ENCODE measurements at regions not wholly inside any gene's neighbourhood (a gene's known extent, or its start where the extent isn't known, plus 50 kb on each side); places are given as distances from the start of the nearest gene placed in this dataset.
A peak's percentile ranks its signal among the peaks of the same experiment; 100 is the strongest.

DNA sequence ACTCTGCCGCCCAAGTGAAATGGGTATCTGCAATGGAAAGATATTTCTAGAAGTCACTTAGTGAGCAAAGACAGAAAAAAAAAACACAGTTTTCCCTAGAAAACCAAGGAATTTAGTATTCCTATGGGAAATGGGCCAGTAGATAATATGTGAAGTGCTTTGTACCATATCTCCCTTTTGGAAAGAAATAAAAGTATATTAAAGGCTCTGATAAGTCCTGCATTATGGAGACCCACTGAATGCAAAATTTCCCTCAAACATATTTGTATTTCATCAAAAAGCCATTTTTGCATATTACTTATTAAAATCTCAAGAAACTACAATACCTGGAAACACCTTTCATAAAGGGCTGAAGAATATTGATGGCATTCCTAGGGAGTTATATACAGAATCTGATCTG is 51.6 kb upstream of the DYNLRB2 start:
- no peak for DNase-seq

DNA sequence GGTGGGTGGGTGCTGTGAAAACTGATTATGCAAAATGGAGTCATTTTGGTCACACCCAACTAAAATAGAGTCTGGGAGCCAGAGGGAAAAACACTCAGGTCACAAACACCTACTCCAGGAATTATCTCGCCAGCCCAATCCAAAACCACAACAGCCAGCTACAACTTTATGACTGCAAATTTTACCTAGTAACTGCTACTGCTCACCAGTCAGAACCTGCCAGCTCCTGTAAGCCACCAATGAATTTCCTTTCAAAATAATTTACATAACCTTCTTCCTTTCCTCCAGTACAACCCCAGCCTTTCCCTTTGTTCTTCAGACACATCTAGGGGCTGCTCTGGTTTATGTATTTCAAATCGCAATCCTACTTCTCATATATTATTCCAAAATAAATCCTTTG is 52.6 kb upstream of the DYNLRB2 start:
- no peak for DNase-seq

DNA sequence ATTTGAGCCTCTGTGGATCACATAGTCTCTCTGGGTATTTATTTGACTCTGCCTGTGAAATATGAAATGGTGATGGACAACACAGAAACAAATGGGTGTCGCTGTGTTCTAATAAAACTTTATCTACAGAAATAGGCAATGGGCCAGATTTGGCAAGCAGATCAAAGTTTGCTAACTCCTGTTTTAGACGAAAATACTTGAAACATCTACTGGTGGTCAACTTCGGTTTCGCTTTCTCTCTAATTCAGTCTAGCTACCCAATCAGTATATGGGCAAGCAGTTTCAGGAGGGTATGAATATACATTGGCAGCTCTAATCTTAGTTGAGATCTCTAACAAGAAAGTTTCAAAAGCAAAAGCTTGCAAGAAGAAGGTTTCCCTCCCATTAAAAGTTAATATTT is 60.1 kb upstream of the DYNLRB2 start:
- DNase-seq = no peak

DNA sequence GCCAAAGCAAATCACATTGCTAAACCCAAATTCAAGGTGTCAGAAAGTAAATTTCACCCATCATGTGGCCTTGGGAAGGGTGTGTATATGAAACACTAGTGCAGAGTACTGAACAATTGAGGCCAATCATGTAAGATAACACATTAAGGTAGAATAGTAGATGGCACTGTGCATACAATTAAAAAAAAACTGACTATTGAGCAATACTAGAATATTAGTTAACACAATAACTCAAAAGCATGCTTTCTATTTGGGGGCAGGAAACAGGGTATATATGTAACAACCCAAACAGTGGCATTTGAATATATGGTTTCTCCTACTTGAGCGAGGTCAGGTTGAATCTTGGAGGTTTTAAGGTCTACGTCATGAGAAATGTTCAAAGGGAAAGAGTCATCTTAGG is 63.0 kb upstream of the DYNLRB2 start:
- no peak for DNase-seq

DNA sequence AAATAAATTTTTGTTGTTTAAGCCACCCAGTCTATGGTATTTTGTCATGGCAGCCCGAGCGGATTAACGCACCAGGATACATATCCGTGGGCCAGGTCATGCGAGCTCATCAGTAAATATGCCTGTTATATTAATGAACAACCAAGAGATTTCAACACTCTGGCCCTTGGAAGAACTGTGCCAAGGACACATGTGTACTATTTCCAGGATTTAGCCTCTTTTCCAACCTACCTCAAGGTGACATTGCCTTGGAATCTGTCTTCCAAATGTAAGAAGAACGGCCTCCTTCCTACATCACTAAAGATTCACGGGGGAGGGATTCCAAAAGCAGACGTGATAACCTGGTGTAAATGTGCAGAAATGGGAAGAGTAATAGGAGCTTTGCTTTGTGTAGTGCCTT is 72.8 kb upstream of the DYNLRB2 start:
- no peak for DNase-seq

DNA sequence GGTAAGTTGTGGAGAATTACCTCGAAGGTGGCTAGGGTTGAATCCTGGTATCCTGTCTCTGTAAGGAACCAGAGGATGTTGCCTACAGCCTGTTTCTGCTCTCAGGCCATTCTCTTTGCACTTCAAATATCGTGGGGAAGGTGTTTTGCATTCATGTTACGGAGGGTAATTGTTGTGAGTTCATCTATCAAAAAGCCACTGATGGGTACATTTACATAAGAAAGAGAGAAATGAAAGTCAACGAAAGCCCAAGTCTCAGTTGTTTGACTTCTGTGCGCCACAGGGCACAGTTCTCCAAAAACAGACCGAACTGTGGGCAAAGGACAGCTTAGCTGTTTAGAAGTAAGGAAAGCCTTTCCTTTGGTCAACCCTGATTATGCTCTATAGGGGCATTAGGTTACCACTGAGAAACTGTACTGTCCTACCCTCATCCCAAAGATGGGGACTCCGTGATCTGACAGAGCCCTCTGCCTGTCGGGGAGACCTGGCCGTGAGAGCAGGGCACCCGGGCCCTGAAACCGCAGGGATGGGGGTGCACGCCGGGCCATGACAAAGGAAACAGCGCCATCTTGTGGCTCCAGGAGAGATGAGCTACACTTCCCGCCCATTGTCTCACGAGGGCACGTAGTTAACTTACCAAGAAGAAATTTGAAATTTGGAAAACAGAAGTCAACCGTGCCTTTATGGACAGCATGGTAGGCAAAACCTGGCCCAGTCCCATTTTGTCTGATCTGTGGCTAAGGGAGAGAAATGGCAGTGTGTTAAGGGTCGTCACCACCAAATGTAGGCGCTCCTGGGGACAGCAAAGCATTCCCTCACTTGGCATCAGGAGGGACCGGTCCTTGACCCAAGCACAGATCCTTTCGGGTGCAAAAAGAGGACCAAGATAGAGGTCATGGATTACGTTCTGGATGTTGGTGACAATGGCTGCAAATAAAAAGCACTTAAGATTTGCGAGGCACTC is 74.5 kb upstream of the DYNLRB2 start:
- peak; percentile 80 for DNase-seq

DNA sequence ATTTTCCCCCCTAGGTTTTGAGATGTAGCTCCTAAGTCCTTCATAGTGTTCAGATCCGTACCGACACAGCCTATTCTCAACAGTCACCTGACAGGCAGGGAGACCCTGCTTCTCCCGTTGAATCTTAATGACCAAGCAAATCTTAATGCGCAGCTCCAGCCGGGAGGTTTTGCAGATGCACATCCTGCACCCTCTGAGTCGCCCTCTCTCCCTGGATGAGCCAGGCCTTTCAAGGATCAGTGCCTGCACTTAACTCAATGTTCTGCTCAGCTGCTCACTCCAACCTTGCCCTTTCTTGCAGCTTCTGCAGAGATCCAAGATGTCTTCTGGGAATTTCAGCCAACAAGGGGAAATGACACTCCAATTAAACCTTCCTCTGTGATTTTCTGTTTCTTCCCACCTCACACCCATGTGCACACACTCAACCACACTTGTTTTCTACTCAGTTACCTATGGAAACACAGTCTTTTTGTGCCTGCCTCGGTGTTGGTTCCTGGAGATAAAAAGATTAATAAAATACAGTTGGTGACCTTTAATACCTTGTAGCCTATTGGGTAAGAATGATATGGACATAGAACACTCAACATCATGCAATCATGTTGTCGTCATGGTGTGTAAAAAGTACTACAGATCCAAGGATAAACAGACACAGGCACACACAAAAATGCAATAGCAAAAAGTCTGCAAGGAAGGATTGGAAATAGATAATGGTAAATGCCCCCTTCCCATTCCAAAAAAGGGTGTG is 76.9 kb upstream of the DYNLRB2 start:
- DNase-seq = no peak

DNA sequence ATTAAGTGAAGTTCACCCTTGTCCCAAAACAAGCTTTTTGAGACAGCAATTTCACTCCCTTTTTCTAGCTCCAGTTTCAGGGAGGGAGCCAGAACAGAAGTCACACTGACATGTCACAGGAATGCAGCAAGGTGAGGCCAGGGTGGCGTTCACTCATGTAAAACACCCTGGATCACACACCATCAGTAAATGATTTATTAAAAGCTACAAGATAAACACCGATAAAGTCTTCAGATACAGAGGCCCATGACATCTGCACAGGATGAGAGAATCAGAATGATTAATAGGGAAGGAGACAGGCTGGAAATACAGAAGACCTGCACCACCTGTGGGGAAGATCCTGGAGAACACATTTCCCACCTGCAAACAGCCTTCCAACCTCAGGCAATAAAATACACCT is 77.5 kb upstream of the DYNLRB2 start:
- DNase-seq = no peak

DNA sequence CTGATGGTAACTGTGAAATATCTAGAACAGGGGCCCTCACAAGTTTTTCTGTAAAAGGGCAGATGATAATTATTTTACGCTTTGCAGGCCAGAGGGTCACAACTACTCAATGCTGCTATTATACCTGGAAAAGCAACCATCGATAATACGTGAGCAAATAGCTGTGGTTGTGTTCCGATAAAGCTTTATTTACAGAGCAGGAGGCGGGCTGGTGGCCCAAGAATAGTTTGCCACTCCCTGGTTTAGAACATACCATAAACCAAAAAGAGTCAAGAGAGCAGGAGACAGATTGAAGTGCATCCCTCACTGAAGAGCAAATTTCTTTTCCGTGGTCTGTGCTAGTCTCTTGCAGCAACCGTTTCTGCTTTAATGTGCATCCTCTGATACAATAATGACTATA is 77.9 kb upstream of the DYNLRB2 start:
- no peak for DNase-seq

DNA sequence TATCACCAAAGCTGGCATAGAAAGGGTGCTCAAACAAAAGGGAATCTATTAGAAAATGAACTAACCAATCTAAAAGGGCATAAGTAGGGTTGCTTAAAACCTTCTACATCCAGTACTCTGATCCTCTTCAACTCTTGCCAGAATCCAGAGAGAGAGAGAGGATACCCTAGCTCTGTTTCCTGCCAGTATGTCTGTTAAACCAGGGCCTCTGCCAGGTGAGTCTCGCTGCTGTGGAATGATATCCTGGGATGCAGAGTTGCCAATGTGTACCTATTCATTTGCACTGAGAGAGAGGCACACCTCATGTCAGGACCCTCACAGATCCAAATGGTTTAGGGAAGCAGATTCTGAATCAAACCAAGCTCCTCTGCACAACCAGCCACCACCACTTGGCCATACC is 79.8 kb upstream of the DYNLRB2 start:
- no peak for DNase-seq

DNA sequence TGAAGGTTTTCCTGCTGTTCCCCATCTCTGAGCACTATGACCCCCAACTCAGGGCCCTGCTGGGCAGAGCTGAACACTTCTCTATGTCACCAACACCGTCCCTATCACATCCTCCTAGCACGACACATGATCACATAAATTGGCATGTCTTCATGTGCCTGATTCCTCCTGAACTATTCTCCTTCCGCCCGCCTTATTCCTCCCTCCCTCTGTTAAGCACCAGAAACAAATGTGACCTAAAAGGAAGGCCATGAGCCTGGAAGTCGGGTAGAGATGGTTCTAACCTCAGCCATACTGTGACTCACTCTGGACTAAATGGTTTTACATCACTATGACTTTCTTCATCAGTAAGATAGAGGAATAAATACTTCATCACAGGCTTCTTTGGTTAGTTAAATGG is 80.8 kb upstream of the DYNLRB2 start:
- no peak for DNase-seq

DNA sequence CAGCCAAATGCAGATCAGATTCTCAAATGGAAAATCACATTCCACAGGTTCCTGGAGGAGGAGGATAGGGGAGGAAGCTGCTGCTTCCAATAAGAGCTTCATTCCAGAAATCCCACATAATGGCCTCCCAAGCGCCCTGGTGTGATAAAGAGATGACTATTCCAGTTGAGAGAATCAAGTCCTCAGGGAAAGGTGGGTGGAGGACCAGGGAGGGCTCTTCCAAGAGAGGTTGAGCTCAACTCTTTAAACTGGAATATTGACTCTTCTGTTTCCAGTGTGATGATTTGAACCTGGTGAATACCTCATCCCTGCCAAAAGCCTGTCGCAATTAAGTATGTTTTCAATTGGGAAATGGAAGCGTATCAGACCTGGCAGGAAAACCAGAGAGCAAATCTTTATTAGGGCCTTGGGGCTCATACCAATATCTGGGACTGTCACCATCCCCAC is 81.4 kb upstream of the DYNLRB2 start:
- DNase-seq = peak; percentile 73

DNA sequence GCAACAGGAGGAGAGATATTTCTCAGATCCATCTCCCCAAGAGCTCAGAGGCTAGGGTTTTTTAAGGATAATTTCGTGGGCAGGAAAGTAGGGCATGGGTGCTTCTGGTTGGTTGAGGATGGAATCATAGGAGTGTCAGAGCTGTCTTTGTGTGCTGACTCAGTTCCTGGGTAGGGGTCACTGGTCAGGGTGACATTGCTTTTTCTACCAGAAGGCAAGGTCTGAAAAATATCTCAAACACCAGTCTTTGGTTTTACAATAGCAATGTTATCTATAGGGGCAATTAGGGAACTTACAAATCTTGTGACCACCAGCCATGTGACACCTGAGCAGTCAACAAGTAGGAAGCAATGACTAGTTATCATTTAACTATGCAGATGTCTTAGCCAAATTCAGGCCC is 82.9 kb upstream of the DYNLRB2 start:
- DNase-seq = no peak

DNA sequence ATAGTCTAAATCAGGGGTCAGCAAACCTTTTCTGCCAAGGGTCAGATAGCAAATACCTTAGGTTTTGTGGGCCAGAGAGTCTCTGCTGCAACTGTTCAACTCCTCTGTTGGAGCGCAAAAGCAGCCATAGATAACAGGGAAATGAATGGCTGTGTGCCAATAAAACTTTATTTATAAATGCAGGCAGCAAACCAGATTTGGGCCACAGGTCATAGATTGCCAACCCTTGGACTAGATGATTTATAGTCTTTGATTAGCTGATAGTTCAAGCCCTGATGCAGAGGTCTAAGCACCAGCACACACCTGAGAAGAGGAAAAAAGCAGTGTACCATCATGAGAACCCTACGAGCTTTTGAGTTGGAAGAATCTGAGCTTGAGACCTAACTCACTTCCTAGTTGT is 86.0 kb upstream of the DYNLRB2 start:
- no peak for DNase-seq

DNA sequence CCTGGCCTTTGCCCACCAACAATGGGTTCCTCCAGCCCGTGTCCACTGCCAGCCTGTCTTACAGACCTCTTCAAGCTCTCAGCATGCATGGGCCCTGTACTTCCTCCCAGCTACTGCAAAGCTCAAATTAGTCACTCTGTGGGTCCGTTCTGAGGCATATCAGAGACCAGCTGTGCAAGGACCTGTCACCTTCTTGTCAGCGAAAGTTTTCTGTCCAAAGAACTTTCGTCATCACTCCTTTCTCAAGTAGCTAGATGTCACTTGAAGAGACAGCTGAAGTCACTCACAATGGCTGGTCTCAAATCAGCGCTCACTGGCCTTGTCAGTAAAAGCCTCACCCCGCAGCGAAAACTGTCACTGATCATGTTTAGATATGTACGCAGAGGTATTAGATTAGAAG is 91.4 kb upstream of the DYNLRB2 start:
- no peak for DNase-seq

DNA sequence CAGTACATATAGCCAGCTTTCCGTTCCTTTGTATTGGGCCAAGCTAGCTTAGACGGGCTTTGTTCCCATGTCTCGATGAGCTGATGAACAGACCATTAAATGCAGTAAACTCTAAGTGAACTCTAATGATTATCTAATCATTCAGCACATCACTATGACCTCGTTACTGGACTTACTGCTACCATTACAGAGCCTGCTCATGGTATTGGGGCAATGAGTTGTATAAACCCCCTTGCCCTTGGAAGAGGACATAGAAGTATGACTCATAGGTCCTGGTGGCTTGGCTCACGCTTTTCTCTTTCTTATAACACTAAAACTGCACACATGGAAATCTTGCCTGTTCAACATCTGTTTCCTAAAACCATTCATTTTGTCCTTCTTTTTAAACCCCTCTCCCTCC is 93.6 kb upstream of the DYNLRB2 start:
- DNase-seq = no peak

DNA sequence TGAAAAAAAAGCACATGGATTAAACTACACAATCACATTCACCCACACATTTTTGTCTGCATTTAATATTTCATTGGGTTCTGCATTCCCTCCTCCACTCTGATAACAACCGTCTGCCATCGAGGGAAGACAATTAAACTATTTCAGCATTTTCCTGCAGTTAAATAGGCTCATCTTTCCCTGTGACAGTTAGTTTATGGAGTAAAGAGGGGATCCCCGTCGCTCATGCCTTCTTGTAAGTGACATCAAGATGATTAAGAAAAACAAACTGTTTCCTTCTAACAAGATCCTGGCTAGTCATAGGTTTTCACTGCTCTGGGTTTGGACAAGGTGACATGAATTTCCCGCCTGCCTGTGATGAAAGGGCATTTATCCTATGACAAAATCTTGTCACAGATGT is 98.0 kb upstream of the DYNLRB2 start:
- no peak for DNase-seq

DNA sequence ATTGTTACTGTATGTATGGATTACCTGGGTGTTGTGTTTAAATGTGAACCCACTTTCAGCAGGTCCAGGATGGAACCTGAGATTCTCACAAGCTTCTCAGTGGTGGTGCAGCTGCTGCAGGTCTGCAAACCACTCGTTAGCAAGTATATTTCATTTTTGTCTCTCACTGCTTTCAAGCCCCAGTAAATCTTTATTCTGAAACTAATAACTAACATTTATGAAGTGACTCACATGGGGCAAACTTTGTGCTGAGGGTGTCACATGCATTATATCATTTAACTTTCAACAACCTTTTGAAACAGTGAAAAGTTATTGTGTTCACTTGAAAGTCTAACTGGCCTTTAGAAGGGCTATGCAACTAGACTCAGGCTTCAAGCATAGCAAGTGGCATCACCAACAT is 98.9 kb upstream of the DYNLRB2 start:
- DNase-seq = no peak

DNA sequence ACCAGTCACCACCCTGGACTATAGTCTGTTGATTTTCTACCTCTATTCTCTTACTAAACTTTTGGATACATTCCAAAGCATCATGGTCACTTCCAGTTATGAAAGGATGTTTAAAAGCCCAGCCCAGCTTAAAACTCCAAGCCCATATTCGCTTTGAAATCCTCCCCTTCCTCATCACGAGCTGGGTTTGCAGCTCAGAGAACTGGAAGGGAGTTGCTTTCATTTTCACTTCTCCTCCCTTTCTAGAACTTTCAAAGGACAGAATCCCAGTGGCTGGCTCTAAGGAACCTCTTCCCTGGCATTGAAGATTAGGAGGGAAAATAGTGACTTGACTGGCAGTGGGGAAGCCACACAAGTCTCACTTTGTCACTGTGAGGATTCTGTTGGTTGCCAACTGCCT is 100.1 kb upstream of the DYNLRB2 start:
- DNase-seq = no peak

DNA sequence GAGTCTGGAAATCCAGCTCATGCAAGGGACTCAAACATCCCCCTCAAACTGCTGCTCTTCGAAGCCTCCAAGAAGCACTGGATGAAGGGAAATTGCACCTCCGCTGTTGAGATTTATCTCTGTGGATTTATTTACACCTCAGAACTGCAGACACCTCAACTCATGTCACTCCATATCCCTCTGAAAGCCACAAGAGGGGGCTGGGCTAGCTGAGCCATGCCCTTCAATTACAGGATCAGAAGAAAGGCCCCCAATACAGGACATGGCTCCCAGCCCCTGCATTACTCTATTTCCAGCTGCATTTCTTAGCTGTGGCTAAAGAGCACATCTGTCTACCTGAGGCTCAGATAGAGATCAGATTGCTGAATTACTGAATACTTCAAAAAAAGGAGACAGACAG is 103.1 kb upstream of the DYNLRB2 start:
- no peak for DNase-seq

DNA sequence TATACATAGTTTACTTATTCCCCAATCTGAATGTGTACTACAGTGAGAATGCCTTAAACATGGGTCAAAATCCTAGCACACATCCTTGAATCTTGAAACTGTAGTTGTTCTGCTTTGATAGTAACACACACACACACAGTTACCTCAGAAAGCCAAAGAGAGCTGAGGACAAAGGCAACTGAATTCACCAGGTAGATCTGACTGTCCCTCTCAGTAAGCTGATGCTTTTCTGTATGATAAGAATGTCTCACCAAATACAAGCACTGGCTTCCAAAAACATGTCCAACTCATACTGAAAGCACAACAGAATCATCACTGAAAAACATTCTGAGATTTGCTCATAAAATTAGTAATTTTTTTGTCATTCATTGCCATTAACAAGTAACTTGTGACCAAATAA is 104.3 kb upstream of the DYNLRB2 start:
- DNase-seq = no peak

DNA sequence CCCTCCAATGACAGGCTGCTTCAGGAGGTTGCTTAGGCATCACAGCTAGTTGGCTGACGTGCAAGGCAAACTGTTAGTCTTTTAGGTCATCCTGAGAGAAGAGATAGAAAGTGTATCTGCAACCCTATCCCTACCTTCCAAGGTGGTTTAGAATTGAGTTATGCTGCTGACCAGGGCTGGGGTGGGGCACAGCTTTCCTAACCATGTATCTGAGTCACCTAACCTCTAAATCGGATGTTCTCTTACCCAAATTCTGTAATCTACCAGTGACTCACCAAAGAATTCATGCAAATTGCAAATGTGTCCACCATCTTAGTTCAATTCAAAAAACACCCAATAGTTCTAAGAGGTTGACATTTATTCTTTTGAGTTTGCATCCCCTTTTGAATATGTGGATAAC is 107.2 kb upstream of the DYNLRB2 start:
- no peak for DNase-seq

DNA sequence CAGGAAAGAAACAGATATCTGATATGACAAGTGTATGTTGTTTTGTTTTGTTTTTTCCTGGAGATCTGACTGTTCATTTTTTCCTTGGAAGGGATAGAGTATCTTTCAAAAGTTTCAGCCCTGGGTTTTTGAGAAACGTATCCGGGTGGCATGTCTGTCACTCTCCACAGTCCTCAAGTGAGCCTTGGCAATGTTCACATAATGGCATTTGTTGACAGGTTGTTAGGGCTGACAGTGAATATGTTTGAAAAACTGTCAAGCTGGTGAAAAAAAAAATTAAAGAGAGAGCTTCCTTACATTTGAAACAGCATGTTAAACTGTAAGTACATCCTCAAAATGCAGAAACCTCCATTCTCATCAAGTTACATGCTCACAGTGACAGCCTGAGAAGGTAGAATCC is 113.0 kb upstream of the DYNLRB2 start:
- no peak for DNase-seq

Measured in right forelimb (tissue), 1 donor.